HG03354 (cell line): ENCODE measurements at regions not wholly inside any gene's neighbourhood (a gene's known extent, or its start where the extent isn't known, plus 50 kb on each side); places are given as distances from the start of the nearest gene placed in this dataset.
A peak's percentile ranks its signal among the peaks of the same experiment; 100 is the strongest.

Source experiments
- ATAC-seq: cut with Tn5 transposase; IDR thresholded peaks from one replicate; pipeline ENCODE4 v1.9.1; 2021; ENCODE audit warnings: mild to moderate bottlenecking; ENCODE audit not compliant: unreplicated experiment, poor library complexity, severe bottlenecking

DNA sequence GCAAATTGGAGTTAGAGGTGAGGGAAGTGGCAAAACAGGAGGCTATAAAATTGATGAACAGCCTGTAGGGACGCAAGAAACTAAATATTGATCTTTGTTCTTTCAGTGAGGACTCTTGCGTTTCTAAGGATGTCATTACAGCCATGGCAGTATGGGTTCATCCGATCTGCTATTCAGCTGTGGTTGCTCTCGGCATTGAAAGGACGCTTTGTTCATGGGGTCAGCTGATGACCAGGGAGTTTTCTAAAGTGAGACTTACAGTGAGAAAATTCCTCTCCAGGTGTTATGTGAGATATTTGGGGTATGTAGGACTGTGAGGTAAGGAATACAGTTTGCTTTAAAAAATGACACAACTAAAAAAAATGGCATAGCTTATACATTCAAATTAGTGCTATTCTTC lies 52.7 kb upstream of the PELI1 start:
- ATAC-seq = no peak

DNA sequence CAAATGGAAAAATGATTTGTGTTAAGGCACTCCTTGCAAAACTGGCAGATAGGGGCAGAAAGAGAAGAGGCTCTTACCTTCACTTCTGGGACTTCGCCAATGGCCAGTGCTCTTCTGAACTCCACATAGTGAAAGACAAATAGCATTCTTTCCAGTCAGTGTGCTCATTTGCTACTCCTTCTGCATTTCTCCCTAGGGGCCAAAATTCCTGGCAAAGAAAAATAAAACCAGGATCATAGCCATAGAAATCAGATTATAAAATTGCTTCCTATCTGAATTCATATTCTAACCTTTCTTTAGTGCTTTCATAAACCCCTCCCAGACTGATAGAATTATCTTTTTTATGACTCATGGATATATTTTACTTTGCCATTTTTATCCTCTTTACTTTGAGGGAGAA lies 56.9 kb upstream of the PELI1 start:
- no peak for ATAC-seq

DNA sequence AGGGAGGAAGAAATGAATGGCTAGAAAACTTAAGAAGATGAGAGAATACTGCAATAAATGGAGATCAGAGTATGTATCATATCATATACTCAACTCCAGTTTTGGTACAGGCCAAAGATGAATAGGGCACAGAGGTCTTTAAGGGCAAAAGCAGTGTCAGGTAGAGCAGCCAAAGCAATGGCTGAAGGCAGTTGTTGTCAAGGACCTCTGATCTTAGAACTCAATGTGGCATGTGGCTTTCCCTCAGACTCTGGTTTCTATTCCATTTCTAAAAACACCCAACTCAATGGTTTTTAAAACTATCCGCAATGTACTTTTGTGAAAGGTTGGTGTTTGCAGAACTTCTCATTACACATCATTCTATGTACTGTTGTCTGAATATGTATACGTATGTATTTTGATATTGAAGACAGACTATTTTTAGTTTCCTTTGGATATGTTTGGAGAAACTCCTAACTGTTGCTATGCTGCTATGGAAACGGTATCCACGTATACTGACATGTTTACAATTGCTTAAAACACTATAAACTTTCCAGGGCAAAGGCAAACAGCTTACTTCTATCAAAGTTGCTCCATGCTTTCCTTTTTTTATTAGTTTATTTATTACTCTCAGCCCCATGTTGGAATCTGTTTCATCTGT lies 58.1 kb upstream of the PELI1 start:
- no peak for ATAC-seq

DNA sequence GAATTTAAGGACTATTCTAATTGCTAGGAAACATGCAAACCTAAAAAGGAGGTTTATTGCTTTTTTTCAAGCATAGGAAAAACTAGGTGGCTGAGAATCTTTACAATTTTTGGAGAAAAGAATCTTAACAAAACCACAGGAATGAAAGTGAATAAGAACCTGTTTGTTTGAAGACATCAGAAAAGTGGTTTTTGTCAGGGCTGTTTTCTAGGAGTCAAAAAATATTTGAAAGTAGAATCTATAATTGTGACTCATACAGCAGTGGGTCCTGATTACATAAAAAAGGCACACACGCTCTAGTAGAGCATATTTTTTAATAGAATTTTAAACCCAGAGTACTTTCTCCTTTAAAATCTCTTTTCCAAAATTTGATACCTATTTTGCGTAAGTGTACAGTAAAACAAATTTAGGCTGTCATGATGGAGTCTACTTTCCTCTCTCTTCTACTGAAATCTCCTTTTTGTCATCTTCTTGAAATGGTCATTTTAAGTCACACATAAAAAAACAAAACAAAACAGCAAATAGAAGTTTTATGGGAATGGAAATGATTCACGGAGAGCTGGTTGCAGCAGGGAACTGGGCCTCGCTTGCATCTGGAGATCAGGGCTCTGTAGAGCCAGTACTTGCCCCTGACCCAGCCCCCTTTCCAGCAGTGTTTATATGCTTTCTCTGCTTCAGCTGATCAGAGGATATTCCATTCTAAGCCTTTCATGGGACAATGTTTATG lies 59.1 kb upstream of the PELI1 start:
- ATAC-seq = no peak

DNA sequence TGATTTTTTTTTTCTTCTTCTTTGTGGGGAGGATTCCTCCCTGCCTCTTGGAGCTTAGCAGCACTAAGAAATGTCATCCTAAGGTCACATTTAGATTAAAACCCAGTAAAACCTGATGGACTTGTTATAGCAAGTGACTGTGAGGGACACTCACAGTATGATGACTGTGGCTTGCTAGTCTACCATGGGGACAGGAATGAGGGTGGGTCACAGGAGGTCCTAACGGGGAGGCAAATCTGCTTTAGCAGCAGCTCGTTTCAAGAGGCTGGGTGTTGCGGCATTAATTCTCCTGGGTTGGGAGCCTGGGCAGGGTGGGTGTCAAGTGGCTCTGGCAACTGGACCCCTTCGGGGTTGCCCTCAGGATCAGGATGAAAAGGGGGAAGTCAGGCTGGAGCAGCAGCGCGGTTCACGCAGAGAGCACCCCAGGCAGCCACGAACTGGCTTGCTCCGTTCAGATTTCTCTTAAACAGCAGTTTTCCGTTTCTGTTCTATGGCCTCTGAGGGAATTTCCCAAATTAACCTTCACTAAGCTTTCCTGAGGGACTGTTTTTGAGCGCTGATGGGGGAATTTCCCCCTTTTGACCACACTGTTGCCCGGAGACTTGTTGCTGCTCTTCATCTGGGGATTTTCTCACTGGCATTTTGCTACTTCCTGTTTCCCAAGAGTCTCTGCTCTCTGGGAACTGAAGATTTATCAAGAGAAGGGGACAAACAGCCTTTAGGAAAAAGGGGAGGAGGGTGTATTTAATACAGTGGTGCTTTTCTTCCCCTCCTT lies 59.8 kb upstream of the PELI1 start:
- ATAC-seq = peak; percentile 70

DNA sequence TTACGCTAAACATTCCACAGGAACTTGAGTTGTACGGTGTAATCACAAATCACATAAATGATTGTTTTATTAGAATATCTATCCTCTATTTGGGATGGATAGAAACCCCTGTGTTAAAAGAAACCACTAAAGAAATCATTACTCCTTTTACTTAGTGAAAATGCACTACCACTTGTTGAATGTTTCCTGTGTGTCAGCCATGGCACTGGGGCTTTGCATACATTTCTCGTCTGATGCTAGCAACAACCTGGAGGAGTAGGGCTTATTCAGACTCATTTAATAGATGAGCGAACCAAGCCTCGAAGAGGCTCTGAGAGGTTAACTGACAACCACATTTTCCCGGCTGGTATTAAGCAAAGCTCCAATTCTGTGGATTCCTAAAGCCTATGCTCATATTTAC lies 60.5 kb upstream of the PELI1 start:
- peak; percentile 26 for ATAC-seq

DNA sequence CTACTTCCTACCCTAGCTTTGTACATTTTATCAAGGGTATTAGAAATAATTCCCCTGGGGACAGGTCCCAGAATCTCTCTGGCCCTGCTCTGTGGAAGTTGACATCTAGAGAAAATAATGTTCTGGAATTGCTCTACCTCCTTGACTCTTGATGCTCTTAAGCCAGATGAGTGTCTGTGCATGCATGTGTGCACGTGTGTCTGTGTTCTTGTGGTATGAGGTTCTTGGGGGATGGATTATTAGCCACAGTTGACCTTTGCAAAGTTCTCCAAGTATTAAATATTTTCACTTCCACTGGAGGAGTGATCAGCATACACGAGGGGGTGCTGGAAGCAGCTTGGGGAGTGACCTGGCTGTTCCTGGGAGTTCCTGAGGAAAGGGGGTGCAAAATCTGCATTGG lies 61.2 kb upstream of the PELI1 start:
- no peak for ATAC-seq

DNA sequence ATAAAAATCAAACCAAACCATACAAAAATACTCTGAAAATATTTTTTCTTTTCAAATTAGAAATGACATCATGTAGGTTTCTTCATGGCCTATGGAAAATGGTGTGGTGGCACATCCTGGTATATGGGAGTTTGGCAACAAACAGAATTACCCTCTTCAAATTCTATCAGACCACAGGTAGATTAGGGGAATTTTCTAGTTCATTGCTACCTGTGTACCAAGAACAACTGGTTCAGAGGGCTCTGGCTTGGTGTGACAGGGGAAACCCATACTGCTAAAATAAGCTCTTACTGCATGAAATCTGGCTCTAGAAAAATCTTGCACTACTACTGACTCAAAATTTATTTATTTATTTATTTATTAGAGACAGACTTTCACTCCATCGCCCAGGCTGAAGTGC lies 63.4 kb upstream of the PELI1 start:
- no peak for ATAC-seq

GRCh38 chr2:64210816-64211215 lies 66.6 kb upstream of the PELI1 start:
- ATAC-seq = no peak

- no peak for ATAC-seq
Measured at GRCh38 chr2:64211276-64211921, 67.2 kb upstream of the PELI1 start.

DNA sequence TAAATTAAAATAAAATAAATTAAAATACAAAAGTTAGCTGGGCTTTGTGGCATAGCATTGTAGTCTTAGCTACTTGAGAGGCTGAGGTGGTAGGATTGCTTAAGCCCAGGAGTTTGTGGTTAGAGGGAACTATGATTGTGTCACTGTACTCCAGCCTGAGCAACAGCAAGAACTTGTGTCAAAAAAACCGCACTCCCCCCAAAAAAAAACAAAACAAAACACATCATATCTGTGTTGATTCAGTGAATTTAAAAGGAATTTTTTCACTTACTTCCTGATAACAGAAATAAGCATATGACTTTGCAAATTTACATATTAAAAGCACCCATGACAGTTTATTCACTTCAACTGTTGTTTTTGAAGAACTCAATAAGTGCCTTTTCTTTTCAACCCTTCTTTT lies 68.1 kb upstream of the PELI1 start:
- no peak for ATAC-seq

- peak; percentile 31 for ATAC-seq
Measured at GRCh38 chr2:64212801-64213321, 68.6 kb upstream of the PELI1 start.

GRCh38 chr2:64213532-64214275 lies 69.5 kb upstream of the PELI1 start:
- peak; percentile 56 for ATAC-seq

GRCh38 chr2:64214281-64215115 lies 70.3 kb upstream of the PELI1 start:
- ATAC-seq = peak; percentile 65

DNA sequence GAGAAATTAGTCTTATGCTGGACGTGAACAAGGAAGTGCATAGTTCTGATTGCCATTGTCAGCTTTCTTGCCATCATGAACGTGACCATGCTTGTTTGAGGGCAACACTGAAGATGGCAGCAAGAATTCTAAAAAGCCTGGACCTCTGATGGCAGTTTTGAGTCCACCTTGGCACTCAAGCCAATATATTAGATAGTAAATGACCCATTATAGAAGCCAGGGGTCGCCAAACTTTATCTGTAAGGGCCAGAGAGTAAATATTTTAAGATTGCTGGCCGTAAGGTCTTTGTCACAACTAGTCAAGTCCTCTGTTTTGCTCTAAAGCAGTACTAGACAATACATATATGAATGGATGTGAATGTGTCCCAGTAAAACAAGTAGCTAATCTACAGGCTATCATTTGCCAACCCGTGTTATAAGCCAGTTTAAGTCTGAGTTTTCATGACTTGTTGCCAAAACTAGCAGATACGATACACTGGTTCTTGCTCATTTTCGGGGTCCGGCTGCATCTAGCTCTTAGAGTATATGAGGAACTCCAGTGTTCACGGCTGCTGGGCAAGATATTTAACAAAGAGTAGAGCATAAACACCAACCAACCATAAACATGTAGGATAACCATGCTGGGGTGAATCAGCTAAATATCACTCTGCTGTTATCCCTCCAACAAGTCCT lies 73.1 kb upstream of the PELI1 start:
- ATAC-seq = no peak

DNA sequence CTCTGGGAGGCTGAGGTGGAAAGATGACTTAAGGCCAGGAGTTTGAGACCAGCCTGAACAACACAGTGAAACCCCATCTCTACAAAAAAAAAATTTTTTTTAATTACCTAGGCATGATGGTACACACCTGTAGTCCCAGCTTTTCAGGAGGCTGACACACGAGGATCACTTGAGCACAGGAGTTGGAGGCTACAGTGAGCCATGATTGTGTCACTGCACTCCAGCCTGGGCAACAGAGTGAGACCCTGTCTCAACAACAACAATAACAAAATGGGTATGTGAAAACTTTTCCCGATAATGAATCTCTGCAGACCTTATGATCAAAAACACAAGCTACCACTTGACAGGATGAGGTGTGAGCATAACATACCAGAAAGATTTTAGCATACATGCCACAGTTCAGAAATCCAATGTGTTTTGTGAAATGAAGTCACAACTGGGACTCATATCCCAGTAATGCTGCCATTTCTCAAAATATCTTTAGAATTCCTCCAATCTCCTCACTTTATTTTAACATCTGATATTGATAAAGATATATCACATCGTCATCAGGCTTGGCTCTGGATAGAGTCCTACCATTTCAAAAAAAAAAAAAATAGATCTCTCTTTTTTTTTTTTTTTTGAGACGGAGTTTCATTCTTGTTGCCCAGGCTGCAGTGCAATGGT lies 74.0 kb upstream of the PELI1 start:
- ATAC-seq = no peak

DNA sequence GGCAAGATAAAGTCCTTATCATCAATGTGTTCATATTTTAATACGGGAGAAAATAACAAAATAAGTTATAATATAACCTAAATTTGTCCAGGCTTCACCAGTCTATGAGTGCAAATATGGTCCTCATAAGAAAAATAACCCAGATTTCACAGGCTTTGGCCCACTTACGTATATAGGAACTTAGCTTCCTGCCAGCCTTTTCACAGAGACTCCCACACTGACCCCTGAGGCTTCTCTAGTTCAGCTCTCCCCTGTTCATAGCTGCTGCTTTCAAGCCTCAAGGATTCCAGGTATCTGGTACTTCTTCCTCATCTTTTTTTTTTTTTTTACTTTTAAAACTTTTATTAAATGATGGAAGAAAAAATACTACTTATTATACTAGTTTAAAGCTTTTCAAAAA lies 74.9 kb upstream of the PELI1 start:
- ATAC-seq = no peak

- no peak for ATAC-seq
Measured at GRCh38 chr2:64220265-64220664, 76.0 kb upstream of the PELI1 start.
